ENCODE measurements at regions not wholly inside any gene's neighbourhood (a gene's known extent, or its start where the extent isn't known, plus 50 kb on each side); places are given as distances from the start of the nearest gene placed in this dataset.
"Not testable (repeated sequence)": the region's sequence is repeated elsewhere in the genome, so short reads cannot be mapped to it uniquely, and the experiment has no call there.

- DNase-seq (ENCODE audit: low read depth): no peak
- no peak for TF ChIP-seq CTCF (IDR thresholded peaks at IDR 0.05; ENCODE audit: low read depth, low read length, missing control alignments)
- no peak overlapping the region for H3K4me3 ChIP-seq (ENCODE audit: low read depth, low read length)
- in situ Hi-C loops (cut with HindIII; ENCODE audit: low sequenced_read_pairs): no loop called here
Measured at GRCh38 chr5:167104351-167104750, 1187.1 kb upstream of the WWC1 start.

DNA sequence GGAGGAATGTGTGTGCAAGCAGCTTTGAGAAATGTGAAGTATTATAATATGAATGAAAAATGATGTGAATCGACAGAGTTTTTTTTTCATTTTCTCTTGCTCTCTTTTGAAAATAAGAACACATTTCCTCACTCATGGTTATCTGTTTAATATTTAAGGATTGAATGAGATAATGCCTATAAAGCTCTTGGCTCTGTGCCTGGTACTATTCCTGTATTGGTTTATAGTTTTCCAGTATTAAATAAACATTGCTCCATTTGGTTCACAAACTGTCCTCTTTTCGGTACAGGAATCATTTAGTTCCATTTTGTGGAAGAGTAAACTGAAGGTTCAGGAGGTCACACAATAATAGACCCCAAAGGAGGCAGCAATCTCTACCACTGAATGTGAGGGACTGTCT is 1185.5 kb upstream of the WWC1 start:
- in situ Hi-C loops (cut with HindIII; ENCODE audit: low sequenced_read_pairs): no loop called here
- no peak for TF ChIP-seq CTCF (IDR thresholded peaks at IDR 0.05; ENCODE audit: low read depth, low read length, missing control alignments)
- DNase-seq (ENCODE audit: low read depth): no peak
- H3K4me3 ChIP-seq (ENCODE audit: low read depth, low read length): no peak overlapping the region

- in situ Hi-C loops (cut with HindIII; ENCODE audit: low sequenced_read_pairs): no loop called here
- no peak for DNase-seq (ENCODE audit: low read depth)
- no peak overlapping the region for H3K4me3 ChIP-seq (ENCODE audit: low read depth, low read length)
- no peak for TF ChIP-seq CTCF (IDR thresholded peaks at IDR 0.05; ENCODE audit: low read depth, low read length, missing control alignments)
Measured at GRCh38 chr5:167107684-167108083, 1183.8 kb upstream of the WWC1 start.

DNA sequence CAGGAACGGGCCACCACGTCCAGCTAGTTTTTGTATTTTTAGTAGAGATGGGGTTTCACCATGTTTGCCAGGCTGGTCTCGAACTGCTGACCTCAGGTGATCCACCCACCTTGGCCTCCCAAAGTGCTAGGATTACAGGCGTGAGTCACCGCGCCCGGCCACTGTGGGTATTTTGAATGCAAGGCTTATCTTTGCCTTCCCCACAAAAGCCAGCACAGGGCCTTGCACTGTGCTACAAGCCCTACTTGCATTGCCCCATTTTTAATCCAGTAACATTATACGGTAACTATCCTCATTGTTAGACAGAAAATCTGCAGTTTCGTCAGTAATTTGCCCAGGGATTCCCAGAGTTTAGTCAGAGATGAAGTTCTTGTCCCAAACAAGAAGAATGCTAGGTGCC is 1183.2 kb upstream of the WWC1 start:
- in situ Hi-C loops (cut with HindIII; ENCODE audit: low sequenced_read_pairs); DNase-seq (ENCODE audit: low read depth); H3K4me3 ChIP-seq (ENCODE audit: low read depth, low read length): not testable (repeated sequence)

DNA sequence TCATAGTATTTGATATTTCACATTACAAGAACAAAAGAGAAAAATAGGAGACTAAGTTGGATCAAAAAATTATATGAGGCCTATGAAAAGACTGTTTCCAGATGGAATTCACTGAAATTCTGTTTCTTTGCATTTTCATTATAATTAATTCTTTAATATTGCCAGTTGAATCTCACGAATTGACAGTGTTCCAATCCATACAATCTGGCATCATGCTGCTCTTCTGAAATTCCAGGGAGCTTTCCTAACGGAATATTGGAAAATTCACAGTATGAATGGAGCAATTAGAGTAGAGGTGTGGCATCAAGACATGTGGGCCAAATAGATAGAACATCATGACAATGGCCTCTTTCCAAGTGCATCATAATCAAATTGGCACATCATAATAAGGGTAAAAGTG is 1178.9 kb upstream of the WWC1 start:
- no peak for DNase-seq (ENCODE audit: low read depth)
- in situ Hi-C loops (cut with HindIII; ENCODE audit: low sequenced_read_pairs): no loop called here
- TF ChIP-seq CTCF (IDR thresholded peaks at IDR 0.05; ENCODE audit: low read depth, low read length, missing control alignments): no peak
- no peak overlapping the region for H3K4me3 ChIP-seq (ENCODE audit: low read depth, low read length)

- in situ Hi-C loops (cut with HindIII; ENCODE audit: low sequenced_read_pairs): no loop called here
- TF ChIP-seq CTCF (IDR thresholded peaks at IDR 0.05; ENCODE audit: low read depth, low read length, missing control alignments): no peak
- H3K4me3 ChIP-seq (ENCODE audit: low read depth, low read length): no peak overlapping the region
- DNase-seq (ENCODE audit: low read depth): no peak
Measured at GRCh38 chr5:167122267-167122666, 1169.2 kb upstream of the WWC1 start.

DNA sequence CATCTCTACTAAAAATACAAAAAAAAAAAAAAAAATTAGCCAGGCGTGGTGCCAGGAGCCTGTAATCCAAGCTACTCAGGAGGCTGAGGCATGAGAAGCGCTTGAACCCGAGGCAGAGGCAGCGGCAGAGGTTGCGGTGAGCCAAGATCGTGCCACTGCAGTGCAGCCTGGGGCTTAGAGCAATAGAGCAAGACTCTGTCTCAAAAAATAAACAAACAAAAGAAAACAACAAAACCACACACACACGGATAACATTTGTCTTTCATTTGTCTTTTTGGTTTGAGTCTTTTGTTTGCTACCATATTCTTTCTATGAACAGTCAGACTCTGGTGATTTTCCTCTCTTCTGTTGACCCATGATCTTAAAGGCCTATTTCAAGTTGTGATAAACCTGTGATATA is 1168.3 kb upstream of the WWC1 start:
- no peak for TF ChIP-seq CTCF (IDR thresholded peaks at IDR 0.05; ENCODE audit: low read depth, low read length, missing control alignments)
- DNase-seq (ENCODE audit: low read depth): no peak
- H3K4me3 ChIP-seq (ENCODE audit: low read depth, low read length): no peak overlapping the region
- in situ Hi-C loops (cut with HindIII; ENCODE audit: low sequenced_read_pairs): no loop called here

Data from astrocyte of the cerebellum (primary cell).